WERI-Rb-1 (cell line): ENCODE measurements at regions not wholly inside any gene's neighbourhood (a gene's known extent, or its start where the extent isn't known, plus 50 kb on each side); places are given as distances from the start of the nearest gene placed in this dataset.

Experiments
- DNase-seq: peaks from one replicate; pipeline ENCODE4 v3.0.0-alpha.2; 2020
- H3K27ac ChIP-seq: fragments of 250-450 bp; sonication (Bioruptor Pico); 2 replicates; pipeline ENCODE4 v1.5.1; 2020; ENCODE audit warnings: mild to moderate bottlenecking, moderate library complexity
- H3K27me3 ChIP-seq: fragments of 250-450 bp; sonication (Bioruptor Pico); 2 replicates; pipeline ENCODE4 v1.5.1; 2021; ENCODE audit warnings: mild to moderate bottlenecking, low read depth, moderate library complexity; ENCODE audit not compliant: insufficient read depth, severe bottlenecking
- H3K36me3 ChIP-seq: fragments of 250-450 bp; sonication (Bioruptor Pico); 2 replicates; pipeline ENCODE4 v1.5.1; 2020; ENCODE audit warnings: mild to moderate bottlenecking, moderate library complexity
- H3K4me3 ChIP-seq: 2 replicates; pipeline ENCODE4 v1.5.1; 2011; ENCODE audit warnings: low read depth, mild to moderate bottlenecking, control low read depth, low read length
- H3K9me3 ChIP-seq: fragments of 250-450 bp; sonication (Bioruptor Pico); 2 replicates; pipeline ENCODE4 v1.5.1; 2021; ENCODE audit warnings: mild to moderate bottlenecking, moderate library complexity; ENCODE audit not compliant: severe bottlenecking
- TF ChIP-seq, protein P1 (sequence below): IDR thresholded peaks from 2 replicates; pipeline ENCODE4 v1.5.1; 2011; ENCODE audit warnings: low read depth, mild to moderate bottlenecking, control low read depth, inconsistent platforms, low read length

GRCh38 chr14:31963587-31963986 is 113.5 kb upstream of the ARHGAP5 start:
- no peak overlapping the region for H3K27ac ChIP-seq
- no peaks in the 10 kb centered on the region for H3K36me3 ChIP-seq
- DNase-seq = no peak
- H3K4me3 ChIP-seq = no peak overlapping the region
- TF ChIP-seq, protein P1, sequence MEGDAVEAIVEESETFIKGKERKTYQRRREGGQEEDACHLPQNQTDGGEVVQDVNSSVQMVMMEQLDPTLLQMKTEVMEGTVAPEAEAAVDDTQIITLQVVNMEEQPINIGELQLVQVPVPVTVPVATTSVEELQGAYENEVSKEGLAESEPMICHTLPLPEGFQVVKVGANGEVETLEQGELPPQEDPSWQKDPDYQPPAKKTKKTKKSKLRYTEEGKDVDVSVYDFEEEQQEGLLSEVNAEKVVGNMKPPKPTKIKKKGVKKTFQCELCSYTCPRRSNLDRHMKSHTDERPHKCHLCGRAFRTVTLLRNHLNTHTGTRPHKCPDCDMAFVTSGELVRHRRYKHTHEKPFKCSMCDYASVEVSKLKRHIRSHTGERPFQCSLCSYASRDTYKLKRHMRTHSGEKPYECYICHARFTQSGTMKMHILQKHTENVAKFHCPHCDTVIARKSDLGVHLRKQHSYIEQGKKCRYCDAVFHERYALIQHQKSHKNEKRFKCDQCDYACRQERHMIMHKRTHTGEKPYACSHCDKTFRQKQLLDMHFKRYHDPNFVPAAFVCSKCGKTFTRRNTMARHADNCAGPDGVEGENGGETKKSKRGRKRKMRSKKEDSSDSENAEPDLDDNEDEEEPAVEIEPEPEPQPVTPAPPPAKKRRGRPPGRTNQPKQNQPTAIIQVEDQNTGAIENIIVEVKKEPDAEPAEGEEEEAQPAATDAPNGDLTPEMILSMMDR = no peak
- H3K9me3 ChIP-seq = no peaks in the 10 kb centered on the region
- H3K27me3 ChIP-seq = no peaks in the 10 kb centered on the region

GRCh38 chr14:31964490-31964889 is 112.6 kb upstream of the ARHGAP5 start:
- H3K27ac ChIP-seq = no peak overlapping the region
- H3K27me3 ChIP-seq = no peaks in the 10 kb centered on the region
- no peak overlapping the region for H3K4me3 ChIP-seq
- no peaks in the 10 kb centered on the region for H3K9me3 ChIP-seq
- DNase-seq = no peak
- TF ChIP-seq, protein P1 = no peak
- H3K36me3 ChIP-seq = no peaks in the 10 kb centered on the region

DNA sequence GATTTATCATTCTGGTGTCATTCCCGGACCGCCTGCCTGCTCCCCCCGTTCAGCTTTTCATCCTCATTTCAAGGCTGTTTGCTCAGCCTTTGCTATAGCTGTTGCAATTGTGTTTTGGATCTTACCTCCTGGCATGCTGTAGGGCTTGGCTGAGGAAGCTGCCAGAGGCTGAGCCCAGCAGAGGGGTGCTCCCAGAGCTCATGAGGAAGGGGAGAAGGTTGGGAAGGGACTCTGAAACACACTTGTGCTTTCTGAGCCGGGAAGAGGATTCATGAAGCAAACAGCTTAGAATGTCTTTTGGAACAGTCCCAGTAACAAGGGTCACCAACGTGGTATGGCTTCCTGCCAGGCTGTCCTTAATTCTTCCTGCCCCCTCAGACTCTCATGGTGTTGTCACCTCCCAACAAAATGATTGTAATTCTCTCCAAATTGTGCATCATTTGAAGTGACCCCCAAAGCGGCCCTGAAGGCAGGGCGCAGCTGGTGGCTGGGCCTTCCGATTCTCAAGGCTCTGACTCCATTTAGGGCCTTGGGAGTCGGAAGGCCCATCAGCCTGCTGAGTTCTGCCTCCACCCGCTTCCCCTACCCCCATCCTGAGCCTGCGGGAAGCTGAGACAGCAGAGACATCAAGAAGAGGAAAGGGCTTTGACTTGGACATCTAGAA is 111.9 kb upstream of the ARHGAP5 start:
- Histone ChIP-seq H3K27me3 (no peaks in the 10 kb centered on the region), H3K4me3 (no peak overlapping the region), H3K9me3 (no peaks in the 10 kb centered on the region), H3K27ac (no peak overlapping the region), H3K36me3 (no peaks in the 10 kb centered on the region)
- TF ChIP-seq, protein P1 = no peak
- DNase-seq = no peak

DNA sequence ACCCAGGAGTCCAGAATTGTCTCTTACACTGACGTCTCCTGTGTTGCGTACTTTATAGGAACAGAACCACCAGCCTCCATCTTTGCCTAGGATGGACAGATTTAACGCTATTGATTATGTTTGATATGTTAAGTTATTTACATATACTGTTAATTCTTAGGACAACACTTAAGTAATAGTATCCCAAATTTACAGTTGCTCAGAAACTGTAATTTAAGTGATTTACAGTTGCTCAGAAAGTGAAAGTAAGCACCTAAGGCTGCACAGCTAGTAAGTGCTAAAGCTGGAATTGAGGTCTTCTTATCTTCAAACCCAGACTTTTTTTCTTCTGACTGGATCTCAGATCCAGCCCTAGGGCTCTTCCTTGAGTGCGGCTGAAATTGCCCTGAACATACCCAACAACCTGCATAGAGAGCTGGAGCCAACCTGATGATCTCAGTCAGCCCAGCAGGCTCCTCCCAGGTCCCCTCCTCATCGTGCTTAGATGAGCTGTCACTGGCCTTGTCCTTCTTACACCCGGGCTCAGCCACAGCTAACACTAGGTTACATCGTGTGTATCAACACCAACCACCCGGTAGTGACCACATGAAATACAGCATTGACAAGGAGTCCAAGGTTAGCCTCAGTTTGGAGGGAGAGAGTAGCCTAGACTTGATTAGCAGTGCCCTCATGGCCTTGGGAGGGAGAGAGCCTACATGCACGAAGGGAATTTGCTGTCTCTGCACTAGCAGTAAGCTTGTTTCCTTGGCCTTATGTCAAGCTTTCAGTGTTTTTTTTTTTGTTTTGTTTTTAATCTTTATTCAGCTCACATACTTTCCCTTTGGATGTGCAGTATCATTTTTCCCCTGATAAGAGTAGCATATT is 111.1 kb upstream of the ARHGAP5 start:
- TF ChIP-seq, protein P1 = no peak
- Histone ChIP-seq H3K9me3 (peaks cover 4% of the 10 kb centered on the region), H3K36me3 (no peaks in the 10 kb centered on the region), H3K27me3 (no peaks in the 10 kb centered on the region), H3K27ac (no peak overlapping the region), H3K4me3 (no peak overlapping the region)
- DNase-seq = no peak

- Histone ChIP-seq H3K9me3 (peaks cover 4% of the 10 kb centered on the region), H3K4me3 (no peak overlapping the region), H3K27me3 (no peaks in the 10 kb centered on the region), H3K27ac (no peak overlapping the region), H3K36me3 (no peaks in the 10 kb centered on the region)
- DNase-seq = no peak
- TF ChIP-seq, protein P1 = no peak
Measured at GRCh38 chr14:31966896-31967668, 110.0 kb upstream of the ARHGAP5 start.
